Loucy (cell line): ENCODE measurements at regions not wholly inside any gene's neighbourhood (a gene's known extent, or its start where the extent isn't known, plus 50 kb on each side); places are given as distances from the start of the nearest gene placed in this dataset.

Experiments used
- H2AFZ ChIP-seq: fragments of 200-600 bp; sonication (generic); 2 replicates; pipeline ENCODE4 v1.6.0; 2016; ENCODE audit warnings: antibody characterized with exemption, mild to moderate bottlenecking, low read length, moderate library complexity
- H3F3A ChIP-seq: fragments of 200-600 bp; 2 replicates; pipeline ENCODE4 v1.6.0; 2016; ENCODE audit warnings: antibody characterized with exemption, low read depth, mild to moderate bottlenecking
- H3K27me3 ChIP-seq: fragments of 200-600 bp; sonication (generic); 2 replicates; pipeline ENCODE4 v1.6.1; 2014; ENCODE audit warnings: low read length, mild to moderate bottlenecking; ENCODE audit not compliant: insufficient read depth, poor library complexity, severe bottlenecking
- H3K36me3 ChIP-seq: fragments of 200-600 bp; sonication (generic); 2 replicates; pipeline ENCODE4 v1.6.1; 2016; ENCODE audit warnings: low read length; ENCODE audit not compliant: insufficient read depth
- H3K4me1 ChIP-seq: fragments of 200-600 bp; sonication (generic); 2 replicates; pipeline ENCODE4 v1.5.1; 2014; ENCODE audit warnings: low read length, mild to moderate bottlenecking; ENCODE audit not compliant: insufficient read depth, poor library complexity, severe bottlenecking
- H3K4me2 ChIP-seq: fragments of 200-600 bp; sonication (generic); 2 replicates; pipeline ENCODE4 v1.6.0; 2014; ENCODE audit warnings: antibody characterized with exemption, low read length, low read depth, mild to moderate bottlenecking; ENCODE audit not compliant: poor library complexity, severe bottlenecking
- H3K4me3 ChIP-seq: fragments of 200-600 bp; sonication (generic); 2 replicates; pipeline ENCODE4 v1.5.1; 2014; ENCODE audit warnings: low read length, mild to moderate bottlenecking, mixed read lengths; ENCODE audit not compliant: poor library complexity, severe bottlenecking
- H3K79me2 ChIP-seq: fragments of 200-600 bp; sonication (generic); 2 replicates; pipeline ENCODE4 v1.6.1; 2014; ENCODE audit warnings: low read length; ENCODE audit not compliant: insufficient read depth
- H3K9ac ChIP-seq: fragments of 200-600 bp; sonication (generic); 2 replicates; pipeline ENCODE4 v1.6.0; 2014; ENCODE audit warnings: mild to moderate bottlenecking, low read depth, low read length, moderate library complexity; ENCODE audit not compliant: poor library complexity, severe bottlenecking
- H3K9me2 ChIP-seq: fragments of 200-600 bp; sonication (generic); replicated peaks from 2 replicates; pipeline ENCODE4 v1.6.1; 2016; ENCODE audit warnings: low read depth, low read length, mixed read lengths
- H3K9me3 ChIP-seq: fragments of 200-600 bp; sonication (generic); 2 replicates; pipeline ENCODE4 v1.6.1; 2014; ENCODE audit warnings: mild to moderate bottlenecking, antibody characterized with exemption, low read length, low read depth; ENCODE audit not compliant: insufficient read depth
- H4K20me1 ChIP-seq: fragments of 200-600 bp; sonication (generic); 2 replicates; pipeline ENCODE4 v1.6.0; 2014; ENCODE audit warnings: antibody characterized with exemption, low read length, mild to moderate bottlenecking; ENCODE audit not compliant: insufficient read depth, poor library complexity, severe bottlenecking
- EZH2phosphoT487 ChIP-seq: fragments of 200-600 bp; IDR thresholded peaks from 2 replicates; pipeline ENCODE4 v1.6.1; 2018; ENCODE audit warnings: antibody characterized with exemption, mild to moderate bottlenecking, moderate library complexity, borderline replicate concordance
- TF ChIP-seq, protein P1 (sequence below): fragments of 200-600 bp; sonication (generic); conservative IDR thresholded peaks from 2 replicates; pipeline ENCODE4 v1.5.1; 2014; ENCODE audit warnings: mild to moderate bottlenecking, antibody characterized with exemption, low read length

DNA sequence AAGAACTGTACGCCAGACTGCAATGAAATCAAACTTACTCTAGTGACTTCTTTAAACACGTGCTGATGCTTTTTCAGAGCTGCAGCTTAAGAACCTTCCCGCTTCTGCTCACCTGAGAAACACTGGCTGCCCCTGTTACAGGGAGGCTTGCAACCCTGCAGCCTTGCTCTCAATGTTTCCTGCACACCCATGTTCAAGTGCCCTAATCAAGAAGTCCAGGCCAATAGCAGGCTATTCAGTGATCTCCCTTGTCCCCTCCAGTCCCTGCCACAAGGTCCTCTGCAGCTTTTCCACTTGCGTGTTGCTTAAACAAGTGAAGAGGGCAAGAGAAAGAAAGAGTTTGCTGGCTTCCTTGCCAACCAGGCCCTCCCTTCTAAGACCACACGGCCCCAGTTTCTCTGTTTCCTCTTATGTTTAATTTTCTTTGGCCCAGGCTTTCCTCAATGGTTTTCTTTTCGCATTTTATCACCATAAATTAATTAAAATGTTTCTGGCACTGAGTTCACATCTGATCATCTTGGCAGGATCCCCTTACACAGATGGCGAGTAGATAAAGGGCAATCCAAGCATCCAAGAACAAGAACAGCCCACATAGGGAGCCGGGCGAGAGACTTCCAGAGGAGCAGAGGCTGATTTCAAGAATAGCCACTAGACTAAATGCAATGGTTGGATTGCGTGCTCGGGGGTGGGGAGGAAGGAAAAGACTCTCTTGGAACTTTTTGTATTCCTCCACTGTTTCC is 82.3 kb upstream of the CDKN3 start:
- H4K20me1 ChIP-seq = no peaks in the 10 kb centered on the region
- H3K4me1 ChIP-seq = no peaks in the 10 kb centered on the region
- H3K9me3 ChIP-seq = no peaks in the 10 kb centered on the region
- no peak overlapping the region for H3K9ac ChIP-seq
- TF ChIP-seq EZH2phosphoT487 = no peak
- TF ChIP-seq, protein P1, sequence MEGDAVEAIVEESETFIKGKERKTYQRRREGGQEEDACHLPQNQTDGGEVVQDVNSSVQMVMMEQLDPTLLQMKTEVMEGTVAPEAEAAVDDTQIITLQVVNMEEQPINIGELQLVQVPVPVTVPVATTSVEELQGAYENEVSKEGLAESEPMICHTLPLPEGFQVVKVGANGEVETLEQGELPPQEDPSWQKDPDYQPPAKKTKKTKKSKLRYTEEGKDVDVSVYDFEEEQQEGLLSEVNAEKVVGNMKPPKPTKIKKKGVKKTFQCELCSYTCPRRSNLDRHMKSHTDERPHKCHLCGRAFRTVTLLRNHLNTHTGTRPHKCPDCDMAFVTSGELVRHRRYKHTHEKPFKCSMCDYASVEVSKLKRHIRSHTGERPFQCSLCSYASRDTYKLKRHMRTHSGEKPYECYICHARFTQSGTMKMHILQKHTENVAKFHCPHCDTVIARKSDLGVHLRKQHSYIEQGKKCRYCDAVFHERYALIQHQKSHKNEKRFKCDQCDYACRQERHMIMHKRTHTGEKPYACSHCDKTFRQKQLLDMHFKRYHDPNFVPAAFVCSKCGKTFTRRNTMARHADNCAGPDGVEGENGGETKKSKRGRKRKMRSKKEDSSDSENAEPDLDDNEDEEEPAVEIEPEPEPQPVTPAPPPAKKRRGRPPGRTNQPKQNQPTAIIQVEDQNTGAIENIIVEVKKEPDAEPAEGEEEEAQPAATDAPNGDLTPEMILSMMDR = no peak
- H3F3A ChIP-seq = no peaks in the 10 kb centered on the region
- no peaks in the 10 kb centered on the region for H3K27me3 ChIP-seq
- no peaks in the 10 kb centered on the region for H3K36me3 ChIP-seq
- H3K4me2 ChIP-seq = no peak overlapping the region
- no peaks in the 10 kb centered on the region for H3K79me2 ChIP-seq
- H3K4me3 ChIP-seq = no peak overlapping the region
- H3K9me2 ChIP-seq = no peaks in the 10 kb centered on the region
- no peak overlapping the region for H2AFZ ChIP-seq

DNA sequence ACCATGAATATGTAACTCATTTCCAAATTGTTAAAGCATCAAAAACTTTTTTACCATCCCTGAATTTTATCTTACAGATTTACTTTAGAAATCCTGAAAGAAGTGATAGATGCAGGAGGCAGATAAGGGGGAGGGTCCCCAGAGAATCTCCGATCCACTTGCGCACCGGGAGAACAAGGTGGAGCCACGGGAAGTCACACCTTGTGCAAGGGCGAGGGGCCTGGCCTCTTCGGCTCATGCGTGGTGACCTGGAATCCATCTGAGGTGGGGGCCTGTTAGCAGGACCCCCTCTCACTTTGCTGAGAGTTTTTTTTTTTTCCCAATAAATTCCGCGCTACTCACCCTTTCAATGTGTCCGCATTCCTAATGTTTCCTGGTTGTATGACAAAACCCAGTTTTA is 80.2 kb upstream of the CDKN3 start:
- H3K4me3 ChIP-seq = no peak overlapping the region
- H3K36me3 ChIP-seq = no peaks in the 10 kb centered on the region
- H4K20me1 ChIP-seq = no peaks in the 10 kb centered on the region
- no peaks in the 10 kb centered on the region for H3K27me3 ChIP-seq
- no peaks in the 10 kb centered on the region for H3K79me2 ChIP-seq
- no peaks in the 10 kb centered on the region for H3K9me3 ChIP-seq
- H3K4me2 ChIP-seq = no peak overlapping the region
- no peaks in the 10 kb centered on the region for H3K4me1 ChIP-seq
- H2AFZ ChIP-seq = no peak overlapping the region
- TF ChIP-seq, protein P1 = no peak
- TF ChIP-seq EZH2phosphoT487 = no peak
- no peaks in the 10 kb centered on the region for H3F3A ChIP-seq
- H3K9ac ChIP-seq = no peak overlapping the region
- no peaks in the 10 kb centered on the region for H3K9me2 ChIP-seq

DNA sequence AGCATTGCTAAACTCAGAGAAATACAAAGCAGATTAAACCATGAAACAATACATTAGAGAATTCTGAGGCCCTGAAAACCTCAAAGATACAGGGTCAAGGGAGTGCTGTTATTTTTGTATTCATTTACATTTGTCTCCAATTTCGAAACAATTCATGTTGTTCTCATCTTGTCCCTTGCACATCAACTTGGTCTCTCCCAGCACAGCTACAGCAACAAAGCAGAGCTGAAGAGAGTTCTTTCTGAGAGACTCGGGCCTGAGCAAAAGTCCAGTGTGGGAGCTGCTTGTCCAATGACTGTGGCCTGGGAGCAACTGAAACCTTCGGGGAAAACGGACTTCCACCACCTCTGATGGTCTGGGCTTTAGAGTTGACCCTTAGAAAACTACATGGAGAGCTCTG is 79.4 kb upstream of the CDKN3 start:
- Histone ChIP-seq H3K4me1 (no peaks in the 10 kb centered on the region), H3K4me3 (no peak overlapping the region), H3K27me3 (no peaks in the 10 kb centered on the region), H3K4me2 (no peak overlapping the region), H3K9me3 (no peaks in the 10 kb centered on the region), H2AFZ (no peak overlapping the region), H3K79me2 (no peaks in the 10 kb centered on the region), H3F3A (no peaks in the 10 kb centered on the region), H4K20me1 (no peaks in the 10 kb centered on the region), H3K9ac (no peak overlapping the region), H3K36me3 (no peaks in the 10 kb centered on the region), H3K9me2 (no peaks in the 10 kb centered on the region)
- TF ChIP-seq EZH2phosphoT487 = no peak

DNA sequence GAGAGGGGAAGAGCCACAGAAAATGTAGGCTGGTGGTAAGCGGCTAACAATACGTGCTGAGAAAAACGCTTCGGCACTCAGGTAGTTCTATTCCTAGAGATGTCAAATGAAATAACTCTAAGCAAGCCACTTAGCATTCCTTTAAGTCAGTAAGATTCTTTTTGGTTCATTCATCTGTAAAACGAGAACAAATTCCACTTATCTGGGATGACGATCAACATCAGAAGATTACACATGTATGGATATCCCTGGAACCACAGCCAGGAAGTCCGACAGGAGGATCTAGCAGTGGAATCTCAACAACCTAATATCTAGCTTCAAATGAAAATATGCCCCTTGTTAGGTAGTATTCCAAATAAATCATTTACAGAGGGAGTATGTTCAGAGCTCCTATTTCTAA is 74.6 kb upstream of the CDKN3 start:
- Histone ChIP-seq H3F3A (no peaks in the 10 kb centered on the region), H3K79me2 (no peaks in the 10 kb centered on the region), H3K36me3 (no peaks in the 10 kb centered on the region), H2AFZ (no peak overlapping the region), H3K4me1 (no peaks in the 10 kb centered on the region), H4K20me1 (no peaks in the 10 kb centered on the region), H3K4me3 (no peak overlapping the region), H3K9ac (no peak overlapping the region), H3K27me3 (no peaks in the 10 kb centered on the region), H3K9me2 (no peaks in the 10 kb centered on the region), H3K4me2 (no peak overlapping the region), H3K9me3 (no peaks in the 10 kb centered on the region)
- TF ChIP-seq, protein P1 = no peak
- no peak for TF ChIP-seq EZH2phosphoT487
